ENCODE measurements at regions not wholly inside any gene's neighbourhood (a gene's known extent, or its start where the extent isn't known, plus 50 kb on each side); places are given as distances from the start of the nearest gene placed in this dataset.

- TF ChIP-seq, protein P1, sequence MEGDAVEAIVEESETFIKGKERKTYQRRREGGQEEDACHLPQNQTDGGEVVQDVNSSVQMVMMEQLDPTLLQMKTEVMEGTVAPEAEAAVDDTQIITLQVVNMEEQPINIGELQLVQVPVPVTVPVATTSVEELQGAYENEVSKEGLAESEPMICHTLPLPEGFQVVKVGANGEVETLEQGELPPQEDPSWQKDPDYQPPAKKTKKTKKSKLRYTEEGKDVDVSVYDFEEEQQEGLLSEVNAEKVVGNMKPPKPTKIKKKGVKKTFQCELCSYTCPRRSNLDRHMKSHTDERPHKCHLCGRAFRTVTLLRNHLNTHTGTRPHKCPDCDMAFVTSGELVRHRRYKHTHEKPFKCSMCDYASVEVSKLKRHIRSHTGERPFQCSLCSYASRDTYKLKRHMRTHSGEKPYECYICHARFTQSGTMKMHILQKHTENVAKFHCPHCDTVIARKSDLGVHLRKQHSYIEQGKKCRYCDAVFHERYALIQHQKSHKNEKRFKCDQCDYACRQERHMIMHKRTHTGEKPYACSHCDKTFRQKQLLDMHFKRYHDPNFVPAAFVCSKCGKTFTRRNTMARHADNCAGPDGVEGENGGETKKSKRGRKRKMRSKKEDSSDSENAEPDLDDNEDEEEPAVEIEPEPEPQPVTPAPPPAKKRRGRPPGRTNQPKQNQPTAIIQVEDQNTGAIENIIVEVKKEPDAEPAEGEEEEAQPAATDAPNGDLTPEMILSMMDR (IDR thresholded peaks at IDR 0.05), result no peak
- H3K4me3 ChIP-seq, result no peak overlapping the region
- H3K9me3 ChIP-seq, result no peaks in the 10 kb centered on the region
- ATAC-seq (no peak), DNase-seq (no peak)
- no peaks in the 10 kb centered on the region for H3K4me1 ChIP-seq (ENCODE audit: low read depth)
- H3K36me3 ChIP-seq (ENCODE audit: low read depth), result no peaks in the 10 kb centered on the region
- intact Hi-C loops (cut with DNase I, micrococcal nuclease), result no loop called here
Measured at GRCh38 chr15:98408231-98408630, 240.1 kb upstream of the IGF1R start.

DNA sequence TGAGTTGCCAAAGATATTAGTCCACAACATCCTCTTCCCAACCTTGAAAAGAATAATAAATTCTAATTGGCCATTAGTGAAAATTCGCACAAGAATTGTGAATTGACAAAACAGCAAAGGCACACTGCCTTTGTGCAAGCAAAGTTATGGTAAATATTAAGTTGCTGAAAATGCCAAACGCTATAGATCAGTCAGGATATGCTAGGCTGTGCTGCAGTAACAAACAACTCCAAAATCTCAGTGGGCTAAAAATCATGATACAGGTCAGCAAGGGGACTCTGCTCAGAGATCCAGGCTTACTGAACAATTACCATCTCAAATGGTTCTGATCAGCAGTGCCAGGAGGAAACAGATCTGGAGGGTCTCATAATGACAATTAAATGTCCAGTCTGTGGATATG lies 238.0 kb upstream of the IGF1R start:
- Histone ChIP-seq H3K4me3 (no peak overlapping the region), H3K36me3 (ENCODE audit: low read depth) (no peaks in the 10 kb centered on the region), H3K9me3 (no peaks in the 10 kb centered on the region), H3K4me1 (ENCODE audit: low read depth) (no peaks in the 10 kb centered on the region)
- DNase-seq (no peak), ATAC-seq (no peak)
- TF ChIP-seq, protein P1 (IDR thresholded peaks at IDR 0.05), result no peak
- intact Hi-C loops (cut with DNase I, micrococcal nuclease), result no loop called here

DNA sequence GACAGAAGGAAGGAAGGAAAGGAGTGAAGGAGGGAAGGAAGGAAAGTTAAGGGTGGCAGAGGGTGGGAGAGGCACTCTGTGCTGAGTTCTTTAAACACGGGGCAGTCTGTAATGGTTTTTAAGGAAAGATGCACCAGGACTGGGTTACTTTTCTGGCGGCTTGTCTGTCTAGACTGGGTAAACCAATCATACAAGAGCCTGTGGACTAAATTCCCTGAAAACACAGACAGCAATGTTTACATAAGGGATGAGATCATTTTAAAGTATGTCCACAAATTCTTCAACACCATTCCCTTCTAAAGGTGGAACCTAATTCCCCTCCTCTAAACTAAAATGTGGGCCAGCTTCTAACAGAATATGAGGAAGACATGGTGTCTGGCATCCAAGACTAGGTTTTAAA lies 235.5 kb upstream of the IGF1R start:
- TF ChIP-seq, protein P1 (IDR thresholded peaks at IDR 0.05), result no peak
- Histone ChIP-seq H3K9me3 (no peaks in the 10 kb centered on the region), H3K36me3 (ENCODE audit: low read depth) (no peaks in the 10 kb centered on the region), H3K4me3 (no peak overlapping the region), H3K4me1 (ENCODE audit: low read depth) (no peaks in the 10 kb centered on the region)
- DNase-seq, result no peak
- intact Hi-C loops (cut with DNase I, micrococcal nuclease), result no loop called here
- no peak for ATAC-seq

- H3K4me1 ChIP-seq (ENCODE audit: low read depth), result no peaks in the 10 kb centered on the region
- intact Hi-C loops (cut with DNase I, micrococcal nuclease), result no loop called here
- ATAC-seq, result no peak
- no peak for DNase-seq
- no peaks in the 10 kb centered on the region for H3K9me3 ChIP-seq
- H3K36me3 ChIP-seq (ENCODE audit: low read depth), result no peaks in the 10 kb centered on the region
- H3K4me3 ChIP-seq, result no peak overlapping the region
- TF ChIP-seq, protein P1 (IDR thresholded peaks at IDR 0.05), result no peak
Measured at GRCh38 chr15:98413933-98414546, 234.3 kb upstream of the IGF1R start.

DNA sequence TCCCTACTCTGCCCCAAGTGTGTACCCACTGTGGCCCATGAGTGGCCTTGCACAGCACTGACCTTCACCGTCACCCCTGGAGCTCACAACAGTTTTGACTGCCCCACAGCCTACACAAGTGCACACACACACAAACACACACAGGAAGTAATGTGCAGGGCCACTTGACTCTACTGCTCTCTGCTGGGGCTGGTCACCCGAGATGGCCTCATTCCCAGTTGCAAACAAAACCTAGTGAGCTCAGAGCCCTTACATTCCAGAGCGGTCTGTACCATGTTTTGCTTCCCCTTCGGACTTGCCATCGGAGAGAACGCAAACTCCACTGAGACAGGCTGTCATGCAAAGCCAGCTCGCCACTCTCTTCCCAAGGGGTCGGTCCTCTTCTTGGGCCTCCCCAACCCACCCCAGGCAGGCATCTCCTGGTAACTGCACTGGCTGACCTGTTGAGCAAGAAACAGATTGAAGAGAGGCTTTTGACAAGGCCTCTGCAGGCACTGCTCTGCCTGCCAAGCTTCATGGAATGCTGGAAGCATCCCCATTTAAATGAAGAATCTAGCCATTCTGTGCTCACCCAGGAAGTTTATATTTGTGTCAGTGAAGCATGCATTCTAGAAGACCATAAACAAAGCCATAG lies 232.0 kb upstream of the IGF1R start:
- ATAC-seq (peak; percentile 23), DNase-seq (no peak)
- no peak overlapping the region for H3K4me3 ChIP-seq
- H3K4me1 ChIP-seq (ENCODE audit: low read depth), result peaks cover 3% of the 10 kb centered on the region
- no peaks in the 10 kb centered on the region for H3K36me3 ChIP-seq (ENCODE audit: low read depth)
- no peaks in the 10 kb centered on the region for H3K9me3 ChIP-seq
- TF ChIP-seq, protein P1 (IDR thresholded peaks at IDR 0.05), result no peak
- intact Hi-C loops (cut with DNase I, micrococcal nuclease), result no loop called here
